SHP77 treated with DMSO at 0.1 percent for 48 hours (cell line): ENCODE measurements at regions not wholly inside any gene's neighbourhood (a gene's known extent, or its start where the extent isn't known, plus 50 kb on each side); places are given as distances from the start of the nearest gene placed in this dataset.
A peak's percentile ranks its signal among the peaks of the same experiment; 100 is the strongest.

ENCODE experiments used
- DNase-seq: peaks from one replicate; lab custom pipeline; 2025; lab: John Stamatoyannopoulos, UW

- no peak for DNase-seq
Observed at GRCh38 chr6:140068801-140069200, 694.4 kb upstream of the CITED2 start.

DNA sequence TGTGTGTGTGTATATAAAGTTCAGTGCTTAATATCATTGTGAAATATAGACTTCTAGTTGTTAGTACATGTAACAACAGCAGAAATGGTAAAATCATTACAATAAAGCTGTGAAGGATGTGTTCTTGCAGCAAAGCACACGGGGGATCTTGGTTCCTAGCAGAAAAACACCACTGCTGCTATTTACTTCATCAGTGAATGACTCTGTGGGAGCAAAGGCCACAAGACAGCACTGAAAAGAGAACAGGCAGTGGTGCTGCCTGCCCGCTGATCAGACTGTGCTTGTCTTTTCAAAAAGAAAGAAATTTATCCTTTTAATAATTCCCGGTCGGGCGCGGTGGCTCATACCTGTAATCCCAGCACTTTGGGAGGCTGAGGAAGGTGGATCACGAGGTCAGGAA, 689.9 kb upstream of the CITED2 start:
- no peak for DNase-seq

DNA sequence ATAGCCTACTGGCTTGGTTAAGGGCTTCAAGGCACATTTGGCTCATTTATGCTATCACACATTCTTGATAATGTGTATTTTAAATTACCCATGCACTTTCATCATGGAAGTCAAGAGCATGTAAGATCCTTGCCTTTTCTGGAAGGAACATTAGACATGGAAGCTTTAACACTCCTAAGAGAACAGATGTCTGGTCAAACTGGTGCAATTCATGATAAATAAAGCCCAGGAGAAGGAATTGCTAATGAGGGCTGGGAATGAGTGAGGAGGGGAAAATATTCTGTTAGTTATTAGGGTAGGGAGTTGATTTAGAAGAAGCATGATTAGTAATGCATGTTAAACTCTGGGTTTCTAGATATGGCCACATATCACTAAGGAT, 688.6 kb upstream of the CITED2 start:
- no peak for DNase-seq

DNA sequence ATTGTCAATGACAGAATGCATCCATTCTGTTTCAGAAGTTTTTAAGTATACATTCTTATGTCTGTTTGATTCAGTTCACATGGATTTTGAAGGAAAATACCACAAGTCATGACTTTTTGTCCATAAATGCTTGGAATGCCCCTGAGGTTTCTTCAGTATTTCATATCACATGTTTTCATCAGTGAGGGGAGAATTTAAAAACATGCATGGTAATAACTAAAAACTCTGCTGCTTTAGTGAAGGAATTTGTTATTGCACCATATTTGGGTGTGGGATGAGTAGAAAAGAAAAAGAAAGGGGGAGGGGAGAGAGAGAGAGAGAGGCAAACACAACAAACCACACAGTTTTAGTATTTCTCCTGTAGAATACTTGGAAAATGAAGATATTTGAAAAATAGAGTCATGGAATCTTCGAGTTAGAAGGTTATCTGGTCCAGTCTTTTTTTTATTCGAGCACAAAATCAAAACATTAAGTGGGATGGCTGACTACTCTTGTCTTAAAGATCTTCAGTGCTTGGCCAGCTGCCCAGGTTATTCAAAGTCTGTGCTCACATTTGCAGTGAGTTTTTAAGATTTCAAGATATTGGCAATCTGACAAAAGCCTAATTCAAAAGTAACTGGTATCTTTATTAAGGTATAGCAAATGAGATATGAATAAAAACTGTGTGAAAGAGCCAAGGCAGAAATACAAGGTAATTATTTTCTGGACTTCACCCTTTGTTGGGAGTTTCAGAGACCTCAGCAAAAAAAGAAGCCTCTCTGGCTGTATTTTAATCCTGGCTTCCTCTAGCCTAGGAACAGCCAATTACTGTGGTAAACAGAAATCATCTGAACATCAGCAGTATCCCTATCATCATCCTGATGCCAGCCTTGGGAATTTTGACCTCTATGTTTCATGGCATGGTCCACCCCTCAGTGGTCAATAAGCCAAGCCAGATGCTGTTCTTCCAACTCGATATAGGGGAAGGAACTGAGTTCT, 687.9 kb upstream of the CITED2 start:
- no peak for DNase-seq

GRCh38 chr6:140061110-140062042, 686.9 kb upstream of the CITED2 start:
- DNase-seq = no peak

DNA sequence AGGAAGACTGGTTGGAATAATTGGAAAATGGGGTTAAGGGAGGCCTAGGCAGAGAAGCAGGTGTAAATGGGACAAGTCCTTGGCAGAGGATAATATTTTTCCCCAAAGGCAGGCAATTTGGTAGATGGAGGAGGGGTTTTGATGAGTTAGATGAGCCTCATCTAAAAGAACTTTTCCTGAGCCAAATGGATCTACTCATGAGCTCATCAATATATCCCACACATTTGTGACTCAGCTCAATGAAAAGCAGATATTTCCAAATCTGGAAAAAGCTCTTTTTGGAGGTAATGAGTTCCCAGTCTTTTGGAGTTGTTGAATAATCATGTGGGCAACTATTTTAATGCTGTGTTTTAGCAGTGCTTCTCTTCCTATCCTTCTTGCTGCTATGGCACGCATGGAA, 685.5 kb upstream of the CITED2 start:
- DNase-seq = no peak

DNA sequence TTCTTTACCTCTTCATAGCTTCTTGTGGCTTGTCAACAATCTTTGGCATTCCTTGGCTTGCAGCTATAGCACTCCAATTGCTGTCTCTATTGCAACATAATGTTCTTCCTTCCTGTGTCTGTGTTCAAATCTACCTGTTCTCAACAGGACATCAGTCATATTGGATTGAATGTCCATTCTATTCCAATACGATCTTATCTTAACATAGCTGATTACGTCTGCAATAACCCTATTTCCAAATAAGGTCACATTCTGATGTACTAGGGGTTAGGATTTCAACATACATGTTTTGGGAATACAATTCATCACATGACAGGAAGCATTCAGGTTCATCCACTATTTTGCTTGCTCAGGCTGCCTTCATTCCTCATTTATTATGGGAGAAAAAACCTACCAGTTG, 684.4 kb upstream of the CITED2 start:
- DNase-seq = no peak

DNA sequence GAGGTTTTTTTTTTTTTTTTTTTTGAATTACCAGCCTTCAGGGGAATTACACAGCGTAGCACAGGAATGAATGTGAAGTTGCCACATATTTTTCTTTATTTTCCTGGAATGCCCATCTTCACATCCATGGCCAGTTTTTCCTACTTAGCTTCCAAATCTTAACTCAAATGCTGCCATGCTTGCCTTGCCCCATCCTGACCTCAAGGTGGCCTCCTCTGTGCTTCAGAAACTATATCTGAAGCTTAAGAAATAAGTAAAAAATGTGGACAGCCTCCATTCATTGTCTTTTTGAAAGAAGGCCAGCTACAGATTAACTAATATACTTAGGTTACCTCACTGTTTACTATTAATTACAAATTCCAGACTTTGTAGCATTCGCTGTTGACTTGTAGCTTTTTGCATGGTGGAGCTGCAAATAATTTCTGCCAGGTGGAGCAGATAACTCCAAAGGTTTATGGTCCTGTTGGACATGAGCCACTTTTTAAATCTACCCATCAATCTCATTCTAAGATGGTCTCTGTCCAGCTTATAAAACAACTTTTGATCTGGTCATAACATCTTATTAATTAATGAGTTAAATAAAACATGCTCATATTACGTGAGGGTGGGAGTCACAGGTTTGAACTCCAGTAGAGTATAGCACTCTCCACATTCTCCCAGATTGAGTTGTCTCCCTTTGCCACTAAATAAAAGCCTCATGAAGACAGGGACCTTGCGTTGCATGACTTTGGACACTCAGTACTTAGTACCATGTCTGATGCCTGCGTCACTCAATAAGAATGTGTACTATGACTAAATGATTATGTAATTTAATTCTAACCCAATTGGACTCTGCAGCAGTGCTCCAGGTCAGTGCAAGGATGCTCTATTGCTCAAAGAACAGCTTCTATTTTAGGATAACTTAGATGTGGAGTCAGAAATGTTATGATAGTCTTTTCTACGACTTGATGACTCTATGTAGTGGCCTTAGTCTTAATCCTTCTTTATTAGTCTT, 678.6 kb upstream of the CITED2 start:
- DNase-seq = no peak

GRCh38 chr6:140051521-140052512, 677.4 kb upstream of the CITED2 start:
- no peak for DNase-seq

DNA sequence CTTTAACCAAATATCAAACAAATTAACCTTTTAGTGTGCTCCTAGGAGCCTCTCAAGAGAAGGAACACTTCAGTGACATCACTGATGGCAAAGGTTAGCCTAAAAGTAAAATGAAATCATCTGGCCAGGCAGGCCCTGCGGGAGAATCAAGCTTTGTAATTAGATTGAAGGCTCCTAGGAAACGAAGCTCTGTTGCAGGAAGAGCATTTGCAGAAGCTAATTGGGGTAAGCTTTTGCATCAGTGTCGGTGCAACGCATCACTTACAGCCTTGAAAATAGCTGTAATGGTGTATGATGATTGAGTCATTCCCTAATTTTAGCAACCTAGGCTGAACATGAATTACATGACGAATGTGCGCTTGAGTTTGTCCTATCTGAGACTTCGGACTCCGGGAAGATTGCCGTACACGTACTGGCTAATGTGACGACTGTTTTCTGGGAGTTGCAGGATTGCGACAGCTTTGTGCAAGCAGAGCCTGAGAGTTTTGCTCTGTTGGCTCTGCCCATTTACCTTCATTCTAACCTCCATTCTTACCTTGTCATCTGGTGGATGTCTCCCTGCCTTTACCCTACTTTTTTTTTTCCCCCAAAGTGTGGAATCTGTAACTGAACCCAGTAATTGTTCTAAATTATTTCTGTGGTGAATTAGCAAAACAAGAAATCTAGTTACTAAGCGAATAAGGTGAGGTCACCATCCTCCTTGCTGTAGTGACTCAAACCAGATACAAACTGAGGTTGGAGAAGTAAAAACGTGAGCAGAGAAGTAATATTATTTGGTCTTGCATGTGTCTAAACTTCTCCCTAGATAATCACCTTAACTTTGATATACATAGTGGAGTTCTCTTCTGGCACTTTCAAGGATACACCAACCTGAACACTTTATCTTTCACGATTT, 675.9 kb upstream of the CITED2 start:
- DNase-seq = peak; percentile 27

DNA sequence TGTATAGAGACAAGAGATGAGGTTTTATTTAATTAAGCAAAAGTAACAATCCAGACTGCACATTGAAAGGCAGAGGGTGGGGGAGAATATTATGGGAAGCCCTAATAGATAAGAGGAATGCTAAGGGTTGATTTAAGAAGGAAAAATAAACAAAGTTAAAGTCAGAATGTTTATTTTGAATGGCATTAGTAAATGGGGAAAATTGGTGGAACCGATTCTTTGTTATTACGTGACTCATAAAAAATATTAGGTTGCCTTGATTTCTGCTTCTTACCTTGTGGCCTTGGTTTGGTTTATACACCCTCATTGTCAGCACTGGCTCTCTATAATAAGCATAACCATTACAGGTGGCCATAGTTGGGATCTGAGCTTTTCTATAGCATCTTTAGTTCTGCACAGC, 674.8 kb upstream of the CITED2 start:
- DNase-seq = no peak

GRCh38 chr6:140048202-140048790, 673.8 kb upstream of the CITED2 start:
- DNase-seq = no peak

- DNase-seq = no peak
Observed at GRCh38 chr6:140047321-140047720, 672.9 kb upstream of the CITED2 start.

DNA sequence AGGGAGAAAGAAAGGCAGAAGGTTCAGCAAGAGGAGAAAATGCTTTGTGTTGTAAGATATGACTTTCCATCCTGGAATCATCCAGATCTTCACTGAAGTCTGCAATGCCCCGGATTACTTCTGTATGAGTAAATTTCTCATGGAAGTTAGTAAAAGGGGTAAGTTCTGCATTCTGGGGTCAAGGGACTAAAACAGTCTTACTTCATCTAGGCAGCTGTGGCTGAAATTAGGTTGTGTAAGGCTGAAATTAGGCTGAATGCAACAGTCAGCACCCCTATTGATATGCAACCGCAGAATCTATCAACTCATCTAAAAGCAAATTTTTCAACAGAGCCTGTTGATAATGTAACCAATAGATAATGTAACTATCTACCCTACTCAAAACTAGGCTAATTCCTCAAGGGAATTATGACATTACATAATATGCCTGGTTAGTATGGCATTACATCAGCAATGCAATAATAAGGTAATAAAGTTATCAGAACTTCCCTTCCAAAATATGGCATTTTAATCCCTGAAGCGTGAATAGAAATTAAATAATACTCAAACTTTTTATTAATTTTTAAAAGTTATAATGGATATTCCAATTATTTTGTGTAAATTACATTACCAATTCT, 671.7 kb upstream of the CITED2 start:
- DNase-seq = no peak

- no peak for DNase-seq
Observed at GRCh38 chr6:140045116-140045515, 670.7 kb upstream of the CITED2 start.

DNA sequence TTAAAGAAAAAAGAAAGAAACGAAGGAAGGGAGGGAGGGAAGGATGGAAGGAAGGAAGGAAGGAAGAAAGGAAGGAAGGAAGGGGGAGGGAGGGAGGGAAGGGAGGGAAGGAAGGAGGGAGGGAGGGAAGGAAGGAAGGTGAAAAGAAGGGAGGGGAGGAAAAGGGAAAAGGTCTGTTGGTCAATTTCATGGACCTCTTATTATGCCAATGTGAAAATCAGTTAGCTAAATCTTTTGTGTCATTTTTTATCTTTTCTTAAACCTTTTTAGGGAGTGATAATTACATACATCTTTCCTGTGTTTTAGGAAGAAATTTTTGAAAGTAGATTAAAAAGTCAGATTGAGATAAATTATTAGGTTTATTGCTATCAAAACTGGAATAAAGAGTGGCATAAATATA, 670.2 kb upstream of the CITED2 start:
- DNase-seq = no peak

DNA sequence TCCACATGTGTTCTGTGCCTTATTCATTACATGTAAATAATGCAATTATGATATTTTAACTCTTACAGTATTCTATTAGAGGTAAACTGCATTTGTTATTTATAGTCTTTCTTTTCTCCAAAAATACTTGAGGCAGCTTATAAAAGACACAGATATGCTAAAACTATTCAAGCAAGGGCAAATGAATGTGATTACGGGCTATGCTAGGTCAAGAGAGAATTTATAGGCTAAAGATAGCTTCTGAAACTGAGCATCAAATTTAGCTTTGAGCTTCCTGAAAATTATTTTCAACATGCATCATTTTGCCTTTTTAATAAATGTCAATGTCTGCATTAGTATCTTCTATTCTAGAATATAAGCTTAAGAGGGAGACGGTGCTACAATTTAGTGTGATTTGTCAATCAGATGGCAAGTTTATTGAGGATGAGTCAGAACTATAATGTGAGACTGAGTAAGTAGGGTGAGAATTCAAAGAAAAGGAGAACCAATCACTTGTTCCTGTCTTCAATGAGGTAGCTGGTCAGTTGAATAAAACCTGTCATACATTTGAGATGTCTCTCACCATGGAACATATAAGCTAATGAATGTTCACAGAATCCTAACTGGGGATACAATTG, 669.4 kb upstream of the CITED2 start:
- no peak for DNase-seq

DNA sequence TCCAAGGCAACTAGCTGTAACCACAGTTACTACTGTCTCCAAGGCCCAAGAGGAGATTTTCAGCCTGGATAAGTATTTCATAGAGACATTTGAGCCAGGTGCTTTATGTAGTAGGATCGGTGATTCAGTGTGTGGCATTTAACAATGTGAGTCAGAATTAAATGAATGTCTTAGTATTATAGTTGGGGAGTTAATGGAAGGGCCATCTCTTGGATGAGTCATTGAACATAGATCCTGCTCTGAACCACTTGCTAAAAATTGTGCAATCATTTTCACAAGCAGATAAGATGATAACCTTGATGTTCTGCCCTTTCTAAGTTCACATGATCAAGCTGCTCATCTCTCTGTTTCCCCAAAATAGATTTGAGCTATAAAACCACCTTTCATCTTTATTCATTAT, 668.9 kb upstream of the CITED2 start:
- no peak for DNase-seq
